ENCODE measurements at regions not wholly inside any gene's neighbourhood (a gene's known extent, or its start where the extent isn't known, plus 50 kb on each side); places are given as distances from the start of the nearest gene placed in this dataset.

DNA sequence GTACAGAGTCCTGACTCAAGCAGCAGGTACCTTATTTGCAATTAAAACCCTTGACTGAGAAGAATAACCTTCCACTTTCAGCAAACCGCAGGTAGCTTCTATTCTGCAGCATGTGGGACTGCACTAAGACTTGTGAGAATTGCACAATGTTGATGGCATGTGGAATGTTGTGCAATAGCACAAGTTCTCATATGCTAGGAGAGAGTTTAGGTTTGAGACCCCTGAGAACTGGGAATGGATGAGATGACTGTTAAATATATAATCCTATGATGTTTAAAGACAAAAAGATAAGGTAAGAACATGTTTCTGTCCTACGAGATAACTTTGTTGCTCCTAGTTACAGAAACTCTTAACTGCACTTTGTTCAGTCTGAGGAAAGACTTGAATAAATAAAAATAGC, 194.6 kb downstream of the OTOR start (continued):
- TF ChIP-seq, protein P1, sequence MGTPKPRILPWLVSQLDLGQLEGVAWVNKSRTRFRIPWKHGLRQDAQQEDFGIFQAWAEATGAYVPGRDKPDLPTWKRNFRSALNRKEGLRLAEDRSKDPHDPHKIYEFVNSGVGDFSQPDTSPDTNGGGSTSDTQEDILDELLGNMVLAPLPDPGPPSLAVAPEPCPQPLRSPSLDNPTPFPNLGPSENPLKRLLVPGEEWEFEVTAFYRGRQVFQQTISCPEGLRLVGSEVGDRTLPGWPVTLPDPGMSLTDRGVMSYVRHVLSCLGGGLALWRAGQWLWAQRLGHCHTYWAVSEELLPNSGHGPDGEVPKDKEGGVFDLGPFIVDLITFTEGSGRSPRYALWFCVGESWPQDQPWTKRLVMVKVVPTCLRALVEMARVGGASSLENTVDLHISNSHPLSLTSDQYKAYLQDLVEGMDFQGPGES (IDR thresholded peaks at IDR 0.05; ENCODE audit: low read depth, low read length) = no peak
- TF ChIP-seq TAF1 (IDR thresholded peaks at IDR 0.05; ENCODE audit: borderline replicate concordance, low read depth, low read length) (no peak), FOSL2 (IDR thresholded peaks at IDR 0.05; ENCODE audit: borderline replicate concordance, low read depth) (no peak), EZH2phosphoT487 (IDR thresholded peaks at IDR 0.05; ENCODE audit: borderline replicate concordance, low read depth) (no peak), FOXJ3 (CRISPR knock-in tag; IDR thresholded peaks at IDR 0.05) (no peak), SIN3A (IDR thresholded peaks at IDR 0.05; ENCODE audit: borderline replicate concordance, low read depth, low read length) (no peak)
- TF ChIP-seq, protein P2, sequence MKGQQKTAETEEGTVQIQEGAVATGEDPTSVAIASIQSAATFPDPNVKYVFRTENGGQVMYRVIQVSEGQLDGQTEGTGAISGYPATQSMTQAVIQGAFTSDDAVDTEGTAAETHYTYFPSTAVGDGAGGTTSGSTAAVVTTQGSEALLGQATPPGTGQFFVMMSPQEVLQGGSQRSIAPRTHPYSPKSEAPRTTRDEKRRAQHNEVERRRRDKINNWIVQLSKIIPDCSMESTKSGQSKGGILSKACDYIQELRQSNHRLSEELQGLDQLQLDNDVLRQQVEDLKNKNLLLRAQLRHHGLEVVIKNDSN (IDR thresholded peaks at IDR 0.05; ENCODE audit: borderline replicate concordance, low read depth) = no peak

DNA sequence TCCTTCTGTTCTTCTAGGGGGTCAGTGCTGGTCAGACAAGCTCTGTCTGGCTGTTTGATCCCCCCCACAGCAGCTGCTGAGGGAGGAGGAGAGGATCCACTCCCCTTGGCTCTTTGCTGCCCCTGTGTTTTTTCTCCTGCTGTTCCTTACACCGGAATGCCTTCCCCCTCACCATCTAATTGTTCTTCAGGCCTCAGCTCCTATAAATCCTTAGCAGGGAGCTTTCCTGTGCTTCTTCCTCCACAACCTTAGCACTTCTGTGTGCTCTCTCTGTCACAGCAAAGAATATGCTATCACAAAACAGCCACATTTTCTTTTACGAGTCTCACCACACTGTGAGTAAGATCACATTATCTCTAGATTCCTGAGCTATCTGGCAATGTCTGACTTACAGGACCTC, 196.6 kb downstream of the OTOR start:
- Histone ChIP-seq H3K27ac (ENCODE audit: low read depth in 2 of 2, low read length in 1 of 2) (no peak overlapping the region), H3K9ac (no peak overlapping the region), H3F3A (replicated peaks; ENCODE audit: insufficient read depth) (no peaks in the 10 kb centered on the region), H3K9me2 (no peaks in the 10 kb centered on the region), H4K20me1 (ENCODE audit: insufficient read depth) (no peaks in the 10 kb centered on the region), H3K79me2 (ENCODE audit: insufficient read depth) (no peaks in the 10 kb centered on the region), H3K9me3 (0 out of 2 replicates have a peak, but pooled peaks cover under 1% of the 10 kb centered on the region), H3K4me2 (no peak overlapping the region), H2AFZ (ENCODE audit: low read depth) (no peak overlapping the region), H3K4me1 (ENCODE audit: control insufficient read depth in 1 of 2, insufficient read depth in 2 of 2, low read depth in 1 of 2, low read length in 1 of 2) (no peaks in the 10 kb centered on the region), H3K4me3 (ENCODE audit: low read depth in 2 of 2, low read length in 1 of 2) (no peak overlapping the region), H3K36me3 (replicated peaks in 1 of 2; ENCODE audit: control insufficient read depth in 1 of 2, insufficient read depth in 2 of 2, low read length in 1 of 2) (no peaks in the 10 kb centered on the region), H3K27me3 (ENCODE audit: insufficient read depth) (no peaks in the 10 kb centered on the region)
- WGBS (ENCODE audit: low lambda C conversion rate) = 28% methylated on average over 2 of the region's 2 CpGs
- no peak for TF ChIP-seq FOXJ3 (CRISPR knock-in tag; IDR thresholded peaks at IDR 0.05)
- TF ChIP-seq GATA2 (CRISPR knock-in tag; IDR thresholded peaks at IDR 0.05) = no peak
- no peak for TF ChIP-seq YY1 (IDR thresholded peaks at IDR 0.05; ENCODE audit: low read depth)
- no peak for TF ChIP-seq RAD21 (IDR thresholded peaks at IDR 0.05; ENCODE audit: low read length)
- ChIA-PET POLR2A (no interaction called here), CTCF (no interaction called here)
- no peak for DNase-seq

DNA sequence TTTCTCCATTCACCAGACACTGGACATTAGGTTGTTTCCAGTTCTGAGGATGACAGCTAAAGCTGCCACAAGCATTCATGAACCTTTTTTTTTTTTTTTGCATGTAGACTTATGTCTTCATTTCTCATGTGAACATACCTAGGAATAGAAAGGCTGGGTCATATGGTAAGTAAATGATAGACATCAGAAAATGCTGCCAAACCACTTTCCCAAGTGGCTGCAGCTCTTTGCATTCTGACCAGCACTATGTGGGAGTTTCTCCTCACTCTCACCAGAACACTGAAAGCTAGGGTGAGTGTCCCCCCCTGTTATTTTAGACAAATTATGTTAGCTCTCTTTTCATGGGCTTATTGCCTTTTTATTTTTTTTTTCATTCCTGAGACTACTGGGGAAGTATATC, 197.5 kb downstream of the OTOR start:
- Histone ChIP-seq H3K27me3 (ENCODE audit: insufficient read depth) (no peaks in the 10 kb centered on the region), H3F3A (replicated peaks; ENCODE audit: insufficient read depth) (no peaks in the 10 kb centered on the region), H3K9me3 (0 out of 2 replicates have a peak, but pooled peaks cover 4% of the 10 kb centered on the region), H3K4me2 (no peak overlapping the region), H4K20me1 (ENCODE audit: insufficient read depth) (no peaks in the 10 kb centered on the region), H3K9ac (no peak overlapping the region), H3K36me3 (replicated peaks in 1 of 2; ENCODE audit: control insufficient read depth in 1 of 2, insufficient read depth in 2 of 2, low read length in 1 of 2) (no peaks in the 10 kb centered on the region), H3K4me3 (ENCODE audit: low read depth in 2 of 2, low read length in 1 of 2) (no peak overlapping the region), H3K4me1 (ENCODE audit: control insufficient read depth in 1 of 2, insufficient read depth in 2 of 2, low read depth in 1 of 2, low read length in 1 of 2) (no peaks in the 10 kb centered on the region), H3K79me2 (ENCODE audit: insufficient read depth) (no peaks in the 10 kb centered on the region), H3K27ac (ENCODE audit: low read depth in 2 of 2, low read length in 1 of 2) (no peak overlapping the region), H3K9me2 (no peaks in the 10 kb centered on the region), H2AFZ (ENCODE audit: low read depth) (no peak overlapping the region)
- POLR2A ChIA-PET = no interaction called here
- CTCF ChIA-PET = no interaction called here
- no peak for DNase-seq
- TF ChIP-seq GABPA (IDR thresholded peaks at IDR 0.05; ENCODE audit: low read depth) = no peak
- TF ChIP-seq MEF2A (IDR thresholded peaks at IDR 0.05; ENCODE audit: borderline replicate concordance, low read depth) = no peak
- no peak for TF ChIP-seq RAD21 (IDR thresholded peaks at IDR 0.05; ENCODE audit: low read length)
- TF ChIP-seq, protein P2 (IDR thresholded peaks at IDR 0.05; ENCODE audit: borderline replicate concordance, low read depth) = no peak
- TF ChIP-seq GATA2 (CRISPR knock-in tag; IDR thresholded peaks at IDR 0.05) = no peak
- TF ChIP-seq, protein P3, sequence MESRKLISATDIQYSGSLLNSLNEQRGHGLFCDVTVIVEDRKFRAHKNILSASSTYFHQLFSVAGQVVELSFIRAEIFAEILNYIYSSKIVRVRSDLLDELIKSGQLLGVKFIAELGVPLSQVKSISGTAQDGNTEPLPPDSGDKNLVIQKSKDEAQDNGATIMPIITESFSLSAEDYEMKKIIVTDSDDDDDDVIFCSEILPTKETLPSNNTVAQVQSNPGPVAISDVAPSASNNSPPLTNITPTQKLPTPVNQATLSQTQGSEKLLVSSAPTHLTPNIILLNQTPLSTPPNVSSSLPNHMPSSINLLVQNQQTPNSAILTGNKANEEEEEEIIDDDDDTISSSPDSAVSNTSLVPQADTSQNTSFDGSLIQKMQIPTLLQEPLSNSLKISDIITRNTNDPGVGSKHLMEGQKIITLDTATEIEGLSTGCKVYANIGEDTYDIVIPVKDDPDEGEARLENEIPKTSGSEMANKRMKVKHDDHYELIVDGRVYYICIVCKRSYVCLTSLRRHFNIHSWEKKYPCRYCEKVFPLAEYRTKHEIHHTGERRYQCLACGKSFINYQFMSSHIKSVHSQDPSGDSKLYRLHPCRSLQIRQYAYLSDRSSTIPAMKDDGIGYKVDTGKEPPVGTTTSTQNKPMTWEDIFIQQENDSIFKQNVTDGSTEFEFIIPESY (IDR thresholded peaks at IDR 0.05; ENCODE audit: borderline replicate concordance, low read depth) = no peak
- TF ChIP-seq, protein P4, sequence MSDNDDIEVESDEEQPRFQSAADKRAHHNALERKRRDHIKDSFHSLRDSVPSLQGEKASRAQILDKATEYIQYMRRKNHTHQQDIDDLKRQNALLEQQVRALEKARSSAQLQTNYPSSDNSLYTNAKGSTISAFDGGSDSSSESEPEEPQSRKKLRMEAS (IDR thresholded peaks at IDR 0.05; ENCODE audit: low read depth) = no peak
- TF ChIP-seq TEAD4 (IDR thresholded peaks at IDR 0.05; ENCODE audit: borderline replicate concordance, insufficient read depth) = no peak
- no peak for TF ChIP-seq YY1 (IDR thresholded peaks at IDR 0.05; ENCODE audit: low read depth)
- TF ChIP-seq EZH2phosphoT487 (IDR thresholded peaks at IDR 0.05; ENCODE audit: borderline replicate concordance, low read depth) = no peak
- TF ChIP-seq EP300 (IDR thresholded peaks at IDR 0.05; ENCODE audit: borderline replicate concordance in 1 of 2, low read depth in 1 of 2, low read length in 1 of 2) = no peak

Measured in SK-N-SH (cell line).